Activated naive CD4-positive, alpha-beta T cell treated with anti-CD3 and anti-CD28 coated beads, Interleukin-2, amount 50 U/mL, for 72 hours (primary cell): ENCODE measurements at regions not wholly inside any gene's neighbourhood (a gene's known extent, or its start where the extent isn't known, plus 50 kb on each side); places are given as distances from the start of the nearest gene placed in this dataset.
"Not testable (repeated sequence)": the region's sequence is repeated elsewhere in the genome, so short reads cannot be mapped to it uniquely, and the experiment has no call there.

Experiments
- ATAC-seq, 2 donors: fragments of 150-1000 bp; cut with Tn5 transposase; 2 replicates each; pipeline ENCODE4 v1.10.0; 2021; ENCODE audit warnings: mild to moderate bottlenecking in 2 of 2, moderate library complexity in 2 of 2
- DNase-seq, 2 donors: peaks; one replicate each; pipeline ENCODE4 v3.0.0; 2021 to 2022; ENCODE audit warnings: low spot score in 2 of 2
- H3K27ac Mint-ChIP-seq, 2 donors: one replicate each; pipeline ENCODE4 v1.8.0; 2022; ENCODE audit warnings: mild to moderate bottlenecking in 2 of 2, mixed read lengths in 2 of 2
- H3K36me3 Mint-ChIP-seq, 2 donors: one replicate each; pipeline ENCODE4 v1.8.0; 2022; ENCODE audit warnings: mixed read lengths in 2 of 2
- H3K9me3 Mint-ChIP-seq, 2 donors: one replicate each; pipeline ENCODE4 v1.8.0; 2022; ENCODE audit warnings: mixed read lengths in 2 of 2

- Mint-ChIP-seq H3K27ac (no peak overlapping the region), H3K36me3 (peaks cover 24 to 30% of the 10 kb centered on the region in 2 donors), H3K9me3 (peaks cover 20 to 45% of the 10 kb centered on the region in 2 donors)
- DNase-seq = no peak
- ATAC-seq = no peak
Measured at GRCh38 chr1:43108080-43108479, 64.0 kb downstream of the EBNA1BP2 start.

GRCh38 chr1:43107664-43108063 lies 64.4 kb downstream of the EBNA1BP2 start:
- DNase-seq = no peak
- H3K27ac Mint-ChIP-seq = no peak overlapping the region
- no peak for ATAC-seq

GRCh38 chr1:43104027-43104763 lies 67.9 kb downstream of the EBNA1BP2 start:
- ATAC-seq (peak; percentile 58 to 70), DNase-seq (no peak)
- H3K9me3 Mint-ChIP-seq = peaks cover 14 to 41% of the 10 kb centered on the region in 2 donors
- peaks cover 21 to 27% of the 10 kb centered on the region in 2 donors for H3K36me3 Mint-ChIP-seq
- no peak overlapping the region for H3K27ac Mint-ChIP-seq

More at GRCh38 chr1:43107664-43108063, 64.4 kb downstream of the EBNA1BP2 start:
- peaks cover 20 to 45% of the 10 kb centered on the region in 2 donors for H3K9me3 Mint-ChIP-seq
- H3K36me3 Mint-ChIP-seq = peaks cover 24 to 30% of the 10 kb centered on the region in 2 donors

- DNase-seq (no peak), ATAC-seq (no peak)
- H3K36me3 Mint-ChIP-seq = peaks cover 6 to 7% of the 10 kb centered on the region in 2 donors
- no peak overlapping the region for H3K27ac Mint-ChIP-seq
- H3K9me3 Mint-ChIP-seq = peaks cover 8 to 24% of the 10 kb centered on the region in 2 donors
Measured at GRCh38 chr1:43101061-43101460, 71.0 kb downstream of the EBNA1BP2 start.

GRCh38 chr1:43098200-43098599 lies 73.9 kb downstream of the EBNA1BP2 start:
- Mint-ChIP-seq H3K27ac (no peak overlapping the region), H3K36me3 (peaks cover 6 to 7% of the 10 kb centered on the region in 2 donors), H3K9me3 (peaks cover 4 to 7% of the 10 kb centered on the region in 2 donors)
- ATAC-seq (no peak), DNase-seq (no peak)

GRCh38 chr1:43096528-43096927 lies 75.6 kb downstream of the EBNA1BP2 start:
- H3K9me3 Mint-ChIP-seq, ATAC-seq, H3K36me3 Mint-ChIP-seq, DNase-seq, H3K27ac Mint-ChIP-seq: not testable (repeated sequence)

- not testable (repeated sequence) for H3K9me3 Mint-ChIP-seq, H3K36me3 Mint-ChIP-seq, ATAC-seq, DNase-seq, H3K27ac Mint-ChIP-seq
Measured at GRCh38 chr1:43090812-43091211, 81.3 kb downstream of the EBNA1BP2 start.

- not testable (repeated sequence) for H3K9me3 Mint-ChIP-seq, DNase-seq, H3K27ac Mint-ChIP-seq, H3K36me3 Mint-ChIP-seq, ATAC-seq
Measured at GRCh38 chr1:43090157-43090556, 81.9 kb downstream of the EBNA1BP2 start.

GRCh38 chr1:43083375-43083891 lies 88.7 kb downstream of the EBNA1BP2 start:
- Mint-ChIP-seq H3K36me3 (no peaks in the 10 kb centered on the region), H3K27ac (no peak overlapping the region), H3K9me3 (no peaks in the 10 kb centered on the region)
- DNase-seq = no peak
- no peak for ATAC-seq

- no peaks in the 10 kb centered on the region for H3K9me3 Mint-ChIP-seq
- no peak for DNase-seq
- H3K27ac Mint-ChIP-seq = no peak overlapping the region
- no peak for ATAC-seq
- no peaks in the 10 kb centered on the region for H3K36me3 Mint-ChIP-seq
Measured at GRCh38 chr1:43082740-43083139, 89.3 kb downstream of the EBNA1BP2 start.

- H3K27ac Mint-ChIP-seq = no peak overlapping the region
- no peaks in the 10 kb centered on the region for H3K9me3 Mint-ChIP-seq
- DNase-seq = no peak
- no peak for ATAC-seq
- H3K36me3 Mint-ChIP-seq = no peaks in the 10 kb centered on the region
Measured at GRCh38 chr1:43077273-43077672, 94.8 kb downstream of the EBNA1BP2 start.

- Mint-ChIP-seq H3K27ac (no peak overlapping the region), H3K36me3 (no peaks in the 10 kb centered on the region), H3K9me3 (no peaks in the 10 kb centered on the region)
- ATAC-seq (no peak), DNase-seq (no peak)
Measured at GRCh38 chr1:43074709-43075108, 97.4 kb downstream of the EBNA1BP2 start.

- peak in 1 of 2 donors; percentile 7 for ATAC-seq
- Mint-ChIP-seq H3K9me3 (no peaks in the 10 kb centered on the region), H3K36me3 (no peaks in the 10 kb centered on the region), H3K27ac (no peak overlapping the region)
- DNase-seq = no peak
Measured at GRCh38 chr1:43074244-43074643, 97.8 kb downstream of the EBNA1BP2 start.

GRCh38 chr1:43073490-43074230 lies 98.4 kb downstream of the EBNA1BP2 start:
- peak; percentile 90 to 93 for ATAC-seq
- H3K9me3 Mint-ChIP-seq = no peaks in the 10 kb centered on the region
- DNase-seq = peak; percentile 66 to 70
- peak overlapping the region; percentile 68 to 79 for H3K27ac Mint-ChIP-seq
- H3K36me3 Mint-ChIP-seq = no peaks in the 10 kb centered on the region

- no peak for ATAC-seq
- Mint-ChIP-seq H3K9me3 (no peaks in the 10 kb centered on the region), H3K27ac (no peak overlapping the region), H3K36me3 (no peaks in the 10 kb centered on the region)
- DNase-seq = no peak
Measured at GRCh38 chr1:43072314-43072713, 99.8 kb downstream of the EBNA1BP2 start.

- no peak for ATAC-seq
- no peak for DNase-seq
- H3K27ac Mint-ChIP-seq = peak overlapping the region in 1 of 2 donors; percentile 73
- H3K36me3 Mint-ChIP-seq = no peaks in the 10 kb centered on the region
- H3K9me3 Mint-ChIP-seq = no peaks in the 10 kb centered on the region
Measured at GRCh38 chr1:43071241-43071640, 100.8 kb downstream of the EBNA1BP2 start.

GRCh38 chr1:43069461-43070050 lies 102.5 kb downstream of the EBNA1BP2 start:
- DNase-seq (no peak), ATAC-seq (no peak)
- Mint-ChIP-seq H3K36me3 (no peaks in the 10 kb centered on the region), H3K9me3 (no peaks in the 10 kb centered on the region), H3K27ac (no peak overlapping the region)
